ENCODE measurements at regions not wholly inside any gene's neighbourhood (a gene's known extent, or its start where the extent isn't known, plus 50 kb on each side); places are given as distances from the start of the nearest gene placed in this dataset.

DNA sequence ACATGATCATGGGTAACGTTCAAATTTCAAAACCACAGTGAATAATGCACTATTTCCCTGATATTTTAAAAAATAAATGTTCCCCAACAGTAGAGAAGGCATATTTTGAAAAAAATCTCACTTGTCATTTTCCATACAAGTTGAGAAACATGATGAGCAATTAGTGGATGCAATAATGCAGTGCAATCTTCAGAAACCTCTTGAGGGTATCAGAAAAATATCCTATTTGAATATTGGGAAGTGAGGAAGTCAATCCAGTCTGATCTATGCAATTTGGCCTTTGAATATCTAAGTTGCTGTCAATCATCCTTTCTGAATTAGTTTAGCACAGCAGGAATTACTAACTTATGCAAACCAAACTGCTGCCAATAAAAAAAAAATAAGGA lies 776.8 kb downstream of the PCDH18 start:
- TF ChIP-seq, protein P1, sequence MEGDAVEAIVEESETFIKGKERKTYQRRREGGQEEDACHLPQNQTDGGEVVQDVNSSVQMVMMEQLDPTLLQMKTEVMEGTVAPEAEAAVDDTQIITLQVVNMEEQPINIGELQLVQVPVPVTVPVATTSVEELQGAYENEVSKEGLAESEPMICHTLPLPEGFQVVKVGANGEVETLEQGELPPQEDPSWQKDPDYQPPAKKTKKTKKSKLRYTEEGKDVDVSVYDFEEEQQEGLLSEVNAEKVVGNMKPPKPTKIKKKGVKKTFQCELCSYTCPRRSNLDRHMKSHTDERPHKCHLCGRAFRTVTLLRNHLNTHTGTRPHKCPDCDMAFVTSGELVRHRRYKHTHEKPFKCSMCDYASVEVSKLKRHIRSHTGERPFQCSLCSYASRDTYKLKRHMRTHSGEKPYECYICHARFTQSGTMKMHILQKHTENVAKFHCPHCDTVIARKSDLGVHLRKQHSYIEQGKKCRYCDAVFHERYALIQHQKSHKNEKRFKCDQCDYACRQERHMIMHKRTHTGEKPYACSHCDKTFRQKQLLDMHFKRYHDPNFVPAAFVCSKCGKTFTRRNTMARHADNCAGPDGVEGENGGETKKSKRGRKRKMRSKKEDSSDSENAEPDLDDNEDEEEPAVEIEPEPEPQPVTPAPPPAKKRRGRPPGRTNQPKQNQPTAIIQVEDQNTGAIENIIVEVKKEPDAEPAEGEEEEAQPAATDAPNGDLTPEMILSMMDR (conservative IDR thresholded peaks at IDR 0.05; ENCODE audit: low read depth, low read length): no peak
- TF ChIP-seq NFE2L2 (IDR thresholded peaks at IDR 0.05; ENCODE audit: low read depth, low read length): no peak
- TF ChIP-seq RFX5 (IDR thresholded peaks at IDR 0.05; ENCODE audit: low read depth, low read length): no peak
- TF ChIP-seq POLR2A (IDR thresholded peaks at IDR 0.05; ENCODE audit: low read depth, low read length): no peak
- no peak for TF ChIP-seq RAD21 (IDR thresholded peaks at IDR 0.05; ENCODE audit: low read length)
- TF ChIP-seq RCOR1 (IDR thresholded peaks at IDR 0.05; ENCODE audit: insufficient replicate concordance, low read length): no peak
- TF ChIP-seq SMC3 (IDR thresholded peaks at IDR 0.05; ENCODE audit: low read depth, low read length): no peak
- TF ChIP-seq, protein P2, sequence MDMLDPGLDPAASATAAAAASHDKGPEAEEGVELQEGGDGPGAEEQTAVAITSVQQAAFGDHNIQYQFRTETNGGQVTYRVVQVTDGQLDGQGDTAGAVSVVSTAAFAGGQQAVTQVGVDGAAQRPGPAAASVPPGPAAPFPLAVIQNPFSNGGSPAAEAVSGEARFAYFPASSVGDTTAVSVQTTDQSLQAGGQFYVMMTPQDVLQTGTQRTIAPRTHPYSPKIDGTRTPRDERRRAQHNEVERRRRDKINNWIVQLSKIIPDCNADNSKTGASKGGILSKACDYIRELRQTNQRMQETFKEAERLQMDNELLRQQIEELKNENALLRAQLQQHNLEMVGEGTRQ (IDR thresholded peaks at IDR 0.05; ENCODE audit: low read depth, low read length): no peak

Measured in IMR-90 (cell line).